Breast epithelium (tissue), 3 donors: ENCODE measurements at regions not wholly inside any gene's neighbourhood (a gene's known extent, or its start where the extent isn't known, plus 50 kb on each side); places are given as distances from the start of the nearest gene placed in this dataset.

Source experiments
- CTCF ChIP-seq, 3 donors: fragments of 450-650 bp; IDR thresholded peaks; one replicate each; pipeline ENCODE4 v1.5.1; 2016 to 2017; ENCODE audit warnings: antibody characterized with exemption in 3 of 3, mild to moderate bottlenecking in 3 of 3, moderate library complexity in 3 of 3
- POLR2AphosphoS5 ChIP-seq, 3 donors: sonication (generic); formaldehyde crosslinking; IDR thresholded peaks; one replicate each; pipeline ENCODE4 v1.6.1; 2017; ENCODE audit warnings: antibody characterized with exemption in 3 of 3

GRCh38 chr6:104506429-104506828, 353.3 kb downstream of the HACE1 start:
- no peak for TF ChIP-seq CTCF (IDR thresholded peaks at IDR 0.05)
- no peak for TF ChIP-seq POLR2AphosphoS5 (IDR thresholded peaks at IDR 0.05)
